GM12891 (cell line): ENCODE measurements at regions not wholly inside any gene's neighbourhood (a gene's known extent, or its start where the extent isn't known, plus 50 kb on each side); places are given as distances from the start of the nearest gene placed in this dataset.

Source experiments
- PAX5 ChIP-seq: IDR thresholded peaks from 2 replicates; pipeline ENCODE4 v1.6.1; 2011; ENCODE audit warnings: low read length, moderate library complexity, mild to moderate bottlenecking; ENCODE audit not compliant: insufficient read depth, severe bottlenecking
- POLR2A ChIP-seq: IDR thresholded peaks from 2 replicates; pipeline ENCODE4 v1.6.1; 2011; ENCODE audit warnings: low read depth, low read length, control low read depth
- POLR2AphosphoS5 ChIP-seq: IDR thresholded peaks from 2 replicates; pipeline ENCODE4 v1.6.1; 2011; ENCODE audit warnings: low read depth, low read length, control low read depth
- POU2F2 ChIP-seq: IDR thresholded peaks from 2 replicates; pipeline ENCODE4 v1.6.1; 2011; ENCODE audit warnings: low read depth, mild to moderate bottlenecking, control low read depth, low read length, moderate library complexity
- SPI1 ChIP-seq: IDR thresholded peaks from 2 replicates; pipeline ENCODE4 v1.6.1; 2011; ENCODE audit warnings: low read depth, low read length, control low read depth
- TAF1 ChIP-seq: IDR thresholded peaks from 2 replicates; pipeline ENCODE4 v1.6.1; 2011; ENCODE audit warnings: low read depth, low read length, control low read depth

GRCh38 chr1:94686882-94687281 is 133.3 kb upstream of the SLC44A3 start:
- TF ChIP-seq POLR2AphosphoS5 (no peak), TAF1 (no peak), SPI1 (no peak), POLR2A (no peak), PAX5 (no peak), POU2F2 (no peak)
